NCI-H345 treated with DMSO at 0.1 percent for 48 hours (cell line): ENCODE measurements at regions not wholly inside any gene's neighbourhood (a gene's known extent, or its start where the extent isn't known, plus 50 kb on each side); places are given as distances from the start of the nearest gene placed in this dataset.

Source experiments
- DNase-seq: peaks from one replicate; lab custom pipeline; 2025; ENCODE audit not compliant: unreplicated experiment; lab: John Stamatoyannopoulos, UW

DNA sequence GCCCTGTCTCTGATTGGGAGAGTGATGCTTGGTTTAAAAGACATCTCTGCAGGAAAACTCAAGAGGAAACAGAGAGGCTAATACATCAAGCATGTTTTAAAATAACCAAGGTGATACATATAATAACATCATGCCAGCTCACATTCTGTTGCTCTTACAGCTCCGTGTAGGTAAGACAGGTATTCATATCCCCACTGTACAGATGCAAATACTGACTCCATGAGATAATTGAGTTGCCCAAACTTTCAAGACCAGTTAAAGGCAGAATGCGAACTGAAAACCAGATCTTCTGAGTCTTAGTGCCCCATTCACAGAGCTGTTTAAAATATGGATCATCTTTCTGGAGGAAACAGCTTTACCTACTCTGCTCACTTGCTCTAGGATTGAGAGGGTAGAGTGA, 214.0 kb downstream of the PIK3R1 start:
- no peak for DNase-seq

- DNase-seq, result no peak
Observed at GRCh38 chr5:68430279-68430678, 214.7 kb downstream of the PIK3R1 start.

DNA sequence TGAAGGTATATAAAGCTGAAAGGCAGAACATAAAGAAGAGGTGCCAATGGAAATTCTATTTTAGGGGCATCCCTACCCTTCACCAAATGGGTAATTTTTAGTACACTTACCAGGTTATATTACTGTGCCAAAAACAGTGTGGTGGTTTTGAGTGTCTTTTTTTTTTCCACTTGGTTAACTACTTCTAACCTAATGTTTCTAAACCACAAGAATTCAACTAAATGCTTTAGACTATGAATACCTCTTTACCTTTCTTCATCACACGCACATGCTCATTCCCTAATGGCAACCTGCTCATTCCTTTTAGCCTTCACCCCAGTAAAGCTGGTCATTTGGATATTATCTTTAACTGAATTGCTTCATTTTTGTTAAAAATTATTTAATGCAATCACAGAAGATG, 215.6 kb downstream of the PIK3R1 start:
- DNase-seq, result no peak

GRCh38 chr5:68431601-68432337, 216.2 kb downstream of the PIK3R1 start:
- no peak for DNase-seq

DNA sequence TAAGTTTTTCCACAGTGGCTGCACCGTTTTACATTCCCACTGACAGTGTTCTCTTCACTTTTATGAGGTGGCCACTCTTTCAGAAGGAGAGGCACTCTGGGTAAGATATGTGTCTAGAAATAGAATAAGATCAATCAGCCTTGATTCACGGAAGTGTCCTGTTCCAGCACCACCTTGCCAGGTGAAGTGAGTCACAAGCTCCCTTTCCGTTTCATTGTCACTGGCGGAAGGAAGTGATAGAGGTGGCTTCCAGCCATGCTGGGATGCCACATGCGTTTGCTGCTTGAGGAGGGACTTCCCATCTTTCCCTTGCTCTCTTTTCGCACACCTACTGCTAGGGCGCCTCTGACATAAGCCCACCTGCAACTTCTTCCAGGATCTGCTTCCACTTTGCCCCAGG, 217.1 kb downstream of the PIK3R1 start:
- DNase-seq, result no peak

DNA sequence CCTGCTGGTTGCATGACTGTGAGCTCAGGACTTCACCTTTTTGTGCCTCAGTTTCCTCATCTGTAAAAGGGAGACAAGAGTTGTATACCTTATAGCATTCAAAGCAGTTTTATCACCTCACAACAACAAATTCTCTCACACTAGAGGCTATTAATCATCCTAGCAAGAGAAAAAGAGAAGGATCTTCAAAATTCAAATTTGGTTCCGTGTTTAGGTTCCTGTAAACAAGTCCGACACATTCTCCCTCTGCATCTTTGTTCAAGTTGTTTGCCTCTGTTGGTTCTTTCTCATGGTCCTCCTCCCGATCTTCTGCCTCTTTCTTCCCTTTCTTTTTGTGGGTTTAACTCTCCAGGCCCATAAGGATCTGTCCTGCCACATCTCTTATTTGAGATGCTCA, 218.0 kb downstream of the PIK3R1 start:
- DNase-seq, result no peak

- no peak for DNase-seq
Observed at GRCh38 chr5:68433923-68434879, 218.6 kb downstream of the PIK3R1 start.

- no peak for DNase-seq
Observed at GRCh38 chr5:68435611-68436010, 220.1 kb downstream of the PIK3R1 start.

- DNase-seq, result no peak
Observed at GRCh38 chr5:68436686-68437520, 221.3 kb downstream of the PIK3R1 start.

- no peak for DNase-seq
Observed at GRCh38 chr5:68438876-68439275, 223.3 kb downstream of the PIK3R1 start.

GRCh38 chr5:68440245-68440644, 224.7 kb downstream of the PIK3R1 start:
- DNase-seq, result no peak

DNA sequence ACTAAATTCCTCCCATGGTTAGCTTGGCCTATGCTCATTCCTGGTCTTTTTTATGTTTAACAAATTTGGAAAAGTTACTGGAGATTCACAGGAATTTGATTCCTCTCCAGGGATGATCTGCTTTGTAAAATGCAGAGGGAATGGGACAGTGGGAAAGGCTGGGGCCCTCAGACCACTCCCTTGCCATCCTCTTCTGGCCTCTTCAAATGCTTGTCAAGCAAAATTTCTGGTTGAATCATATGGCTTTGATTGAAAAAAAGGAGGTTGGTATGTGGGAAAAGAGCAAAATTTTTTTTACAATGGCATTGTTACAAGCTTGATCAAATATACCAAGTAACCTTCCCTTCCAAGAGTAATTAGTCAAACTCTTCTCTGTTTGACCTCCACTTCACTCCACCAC, 225.1 kb downstream of the PIK3R1 start:
- no peak for DNase-seq

DNA sequence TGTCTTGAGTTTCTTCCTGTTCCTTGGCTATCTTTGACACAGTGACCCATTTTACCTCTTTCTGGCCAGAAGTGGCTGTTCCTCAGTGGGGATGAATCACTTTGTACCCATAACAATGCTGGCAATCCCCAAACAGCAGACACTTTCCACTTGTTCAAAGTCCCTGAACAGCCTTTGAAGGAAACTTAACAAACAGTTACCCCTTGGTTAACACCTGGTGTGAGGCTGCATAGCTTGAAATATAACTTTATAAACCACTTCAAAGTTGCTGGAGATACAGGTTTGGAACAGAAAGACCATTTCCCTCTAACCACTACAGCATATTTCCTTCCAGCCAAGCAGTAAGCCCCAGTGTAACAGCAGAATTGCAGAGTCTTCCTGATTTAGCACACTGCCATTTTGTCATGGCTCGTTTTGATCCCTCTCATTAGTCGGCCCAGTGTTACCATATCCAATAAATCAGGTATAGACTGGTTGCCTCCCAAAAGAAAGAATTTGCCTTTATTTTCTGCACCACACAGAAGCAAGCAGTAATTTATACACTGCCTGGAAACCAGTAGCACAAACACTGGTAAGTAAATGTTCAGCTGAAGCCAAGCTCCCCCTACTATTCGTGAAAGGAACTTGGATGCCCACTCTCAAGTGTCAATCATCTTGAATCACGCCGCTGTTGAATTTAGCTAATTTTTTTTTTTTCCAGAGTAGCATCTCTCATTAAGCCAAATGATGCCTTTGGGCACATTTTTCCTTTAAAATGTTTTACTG, 225.9 kb downstream of the PIK3R1 start:
- DNase-seq, result no peak

DNA sequence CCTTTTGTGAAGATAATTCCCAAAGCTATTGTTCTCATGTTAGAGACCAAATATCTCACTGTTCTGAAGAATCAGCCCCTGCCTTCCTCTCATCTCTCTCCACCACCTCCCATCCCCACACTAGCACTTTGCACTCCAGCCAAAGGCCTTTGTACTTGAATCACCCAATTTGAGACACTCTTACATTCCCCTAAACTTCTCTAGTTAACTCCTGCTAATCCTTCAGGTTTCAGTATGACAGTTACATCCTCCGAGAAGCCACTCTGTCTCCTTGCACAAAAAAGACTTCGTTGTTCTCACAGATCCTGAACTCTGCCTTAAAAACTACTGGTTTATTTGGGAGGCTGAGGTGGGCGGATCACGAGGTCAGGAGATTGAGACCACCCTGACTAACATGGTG, 227.5 kb downstream of the PIK3R1 start:
- DNase-seq, result no peak

GRCh38 chr5:68444048-68444447, 228.5 kb downstream of the PIK3R1 start:
- DNase-seq, result no peak

GRCh38 chr5:68444833-68445232, 229.3 kb downstream of the PIK3R1 start:
- DNase-seq, result no peak

DNA sequence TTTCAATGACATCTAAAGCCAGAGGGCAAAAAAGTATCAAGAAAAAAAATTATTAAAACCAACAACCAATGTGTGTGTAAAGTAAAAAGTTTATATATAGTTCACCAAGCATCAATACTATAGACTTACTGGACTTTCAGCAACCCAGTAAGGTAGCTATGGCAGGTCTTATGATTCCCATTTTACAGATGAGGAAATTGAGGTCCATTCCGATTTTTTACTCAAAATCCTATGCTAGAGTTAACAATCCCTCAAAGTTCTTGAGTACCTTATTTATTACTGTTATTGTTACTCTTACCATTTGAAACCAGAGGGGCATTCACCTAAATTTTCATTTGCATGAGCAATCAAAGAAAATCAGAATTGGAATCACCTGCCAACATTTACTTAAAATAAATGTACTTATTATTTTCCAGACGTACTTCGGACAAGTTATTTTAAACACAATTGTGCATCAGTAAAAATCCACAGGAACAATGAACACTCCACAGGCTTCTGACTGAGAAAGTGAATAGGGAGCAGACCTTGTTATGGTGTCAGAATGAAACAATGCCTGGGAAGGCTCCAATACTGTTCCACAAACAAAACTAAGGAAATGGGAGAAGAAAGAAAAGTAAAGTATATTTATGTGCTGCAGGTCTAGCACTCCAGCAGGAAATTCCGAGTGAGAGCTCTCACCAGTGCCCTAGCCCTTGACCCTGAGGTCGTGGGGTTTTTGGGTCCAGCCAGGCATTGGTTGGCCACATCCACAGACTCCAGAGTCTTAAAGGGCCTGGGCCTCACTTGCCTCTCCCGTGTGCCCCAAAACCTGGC, 229.9 kb downstream of the PIK3R1 start:
- DNase-seq, result no peak

DNA sequence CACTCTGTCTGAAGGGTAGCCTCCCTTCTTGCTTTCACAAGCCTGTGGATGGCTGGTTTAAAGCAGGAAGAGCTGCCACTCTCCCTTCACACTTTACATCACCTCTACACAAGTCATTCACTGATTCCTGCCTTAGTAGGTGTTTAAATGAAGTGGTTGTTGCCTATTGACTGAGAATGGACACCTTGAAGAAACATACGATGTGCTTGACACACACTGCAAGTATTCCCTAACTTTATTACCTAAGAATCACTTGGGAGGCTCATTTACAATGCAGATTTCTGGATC, 230.5 kb downstream of the PIK3R1 start:
- no peak for DNase-seq

- no peak for DNase-seq
Observed at GRCh38 chr5:68446487-68446894, 230.9 kb downstream of the PIK3R1 start.
